GM18868 (cell line): ENCODE measurements at regions not wholly inside any gene's neighbourhood (a gene's known extent, or its start where the extent isn't known, plus 50 kb on each side); places are given as distances from the start of the nearest gene placed in this dataset.
"Not testable (repeated sequence)": the region's sequence is repeated elsewhere in the genome, so short reads cannot be mapped to it uniquely, and the experiment has no call there.

Source experiments
- ATAC-seq: cut with Tn5 transposase; IDR thresholded peaks from one replicate; pipeline ENCODE4 v1.9.1; 2021; ENCODE audit warnings: mild to moderate bottlenecking, moderate library complexity; ENCODE audit not compliant: unreplicated experiment

GRCh38 chr10:109126541-109126940, 796.8 kb downstream of the XPNPEP1 start:
- ATAC-seq = no peak

GRCh38 chr10:109126016-109126415, 797.3 kb downstream of the XPNPEP1 start:
- ATAC-seq = no peak

- no peak for ATAC-seq
Measured at GRCh38 chr10:109115179-109115578, 808.1 kb downstream of the XPNPEP1 start.

GRCh38 chr10:109114579-109114978, 808.7 kb downstream of the XPNPEP1 start:
- ATAC-seq = no peak

- no peak for ATAC-seq
Measured at GRCh38 chr10:109106604-109107003, 816.7 kb downstream of the XPNPEP1 start.

- ATAC-seq = no peak
Measured at GRCh38 chr10:109105725-109106124, 817.6 kb downstream of the XPNPEP1 start.

GRCh38 chr10:109104806-109105205, 818.5 kb downstream of the XPNPEP1 start:
- ATAC-seq = no peak

- ATAC-seq = no peak
Measured at GRCh38 chr10:109103278-109103677, 820.0 kb downstream of the XPNPEP1 start.

GRCh38 chr10:109089779-109090178, 833.5 kb downstream of the XPNPEP1 start:
- ATAC-seq = no peak

GRCh38 chr10:109071539-109071938, 851.8 kb downstream of the XPNPEP1 start:
- no peak for ATAC-seq

GRCh38 chr10:109070492-109070891, 852.8 kb downstream of the XPNPEP1 start:
- ATAC-seq = no peak

GRCh38 chr10:109067031-109067430, 856.3 kb downstream of the XPNPEP1 start:
- no peak for ATAC-seq

GRCh38 chr10:109065821-109066220, 857.5 kb downstream of the XPNPEP1 start:
- no peak for ATAC-seq

- peak; percentile 82 for ATAC-seq
Measured at GRCh38 chr10:109062371-109062770, 860.9 kb downstream of the XPNPEP1 start.

- ATAC-seq = no peak
Measured at GRCh38 chr10:109055243-109055642, 868.1 kb downstream of the XPNPEP1 start.

- no peak for ATAC-seq
Measured at GRCh38 chr10:109047856-109048255, 875.5 kb downstream of the XPNPEP1 start.

GRCh38 chr10:109046427-109046826, 876.9 kb downstream of the XPNPEP1 start:
- ATAC-seq = not testable (repeated sequence)

GRCh38 chr10:109040622-109041021, 882.7 kb downstream of the XPNPEP1 start:
- no peak for ATAC-seq

- ATAC-seq = no peak
Measured at GRCh38 chr10:109037978-109038377, 885.3 kb downstream of the XPNPEP1 start.

- no peak for ATAC-seq
Measured at GRCh38 chr10:109030581-109031210, 892.6 kb downstream of the XPNPEP1 start.

- ATAC-seq = peak; percentile 48
Measured at GRCh38 chr10:109029870-109030269, 893.4 kb downstream of the XPNPEP1 start.

- no peak for ATAC-seq
Measured at GRCh38 chr10:109027534-109028185, 895.7 kb downstream of the XPNPEP1 start.

GRCh38 chr10:109025172-109025571, 898.1 kb downstream of the XPNPEP1 start:
- ATAC-seq = peak; percentile 42
